ENCODE measurements at regions not wholly inside any gene's neighbourhood (a gene's known extent, or its start where the extent isn't known, plus 50 kb on each side); places are given as distances from the start of the nearest gene placed in this dataset.

- TF ChIP-seq CTCF (IDR thresholded peaks at IDR 0.05) (no peak), EZH2 (IDR thresholded peaks at IDR 0.05; ENCODE audit: borderline replicate concordance, insufficient read depth, low read depth, low read length, poor library complexity, severe bottlenecking) (no peak)
Measured at GRCh38 chr3:95721938-95722337, 1092.5 kb upstream of the EPHA6 start.

All from B cell (primary cell).